ENCODE measurements at regions not wholly inside any gene's neighbourhood (a gene's known extent, or its start where the extent isn't known, plus 50 kb on each side); places are given as distances from the start of the nearest gene placed in this dataset.

- Mint-ChIP-seq H3K4me3 (ENCODE audit: unreplicated experiment) (no peak overlapping the region), H3K27ac (ENCODE audit: unreplicated experiment) (no peak overlapping the region), H3K4me1 (ENCODE audit: low read depth, unreplicated experiment) (peaks cover 12% of the 10 kb centered on the region), H3K9me3 (ENCODE audit: unreplicated experiment) (peaks cover 28% of the 10 kb centered on the region), H3K27me3 (ENCODE audit: insufficient read depth, unreplicated experiment) (no peaks in the 10 kb centered on the region), H3K36me3 (ENCODE audit: insufficient read depth, unreplicated experiment) (no peaks in the 10 kb centered on the region)
- Histone ChIP-seq H3K36me3 (ENCODE audit: control insufficient read depth, insufficient read depth, low read length) (no peaks in the 10 kb centered on the region), H3K27me3 (replicated peaks; ENCODE audit: control insufficient read depth, insufficient read depth, low read length) (no peaks in the 10 kb centered on the region), H3K4me1 (peaks cover 9% of the 10 kb centered on the region; the same call in 1 of the 2 replicates), H3K9me3 (peaks cover 7% of the 10 kb centered on the region; the same call in 1 of the 2 replicates), H3K4me3 (ENCODE audit: low read depth, low read length) (no peak overlapping the region)
- no peak for DNase-seq
- no TSS peak for BruUV-seq (replicated peaks)
- TF ChIP-seq, protein P1, sequence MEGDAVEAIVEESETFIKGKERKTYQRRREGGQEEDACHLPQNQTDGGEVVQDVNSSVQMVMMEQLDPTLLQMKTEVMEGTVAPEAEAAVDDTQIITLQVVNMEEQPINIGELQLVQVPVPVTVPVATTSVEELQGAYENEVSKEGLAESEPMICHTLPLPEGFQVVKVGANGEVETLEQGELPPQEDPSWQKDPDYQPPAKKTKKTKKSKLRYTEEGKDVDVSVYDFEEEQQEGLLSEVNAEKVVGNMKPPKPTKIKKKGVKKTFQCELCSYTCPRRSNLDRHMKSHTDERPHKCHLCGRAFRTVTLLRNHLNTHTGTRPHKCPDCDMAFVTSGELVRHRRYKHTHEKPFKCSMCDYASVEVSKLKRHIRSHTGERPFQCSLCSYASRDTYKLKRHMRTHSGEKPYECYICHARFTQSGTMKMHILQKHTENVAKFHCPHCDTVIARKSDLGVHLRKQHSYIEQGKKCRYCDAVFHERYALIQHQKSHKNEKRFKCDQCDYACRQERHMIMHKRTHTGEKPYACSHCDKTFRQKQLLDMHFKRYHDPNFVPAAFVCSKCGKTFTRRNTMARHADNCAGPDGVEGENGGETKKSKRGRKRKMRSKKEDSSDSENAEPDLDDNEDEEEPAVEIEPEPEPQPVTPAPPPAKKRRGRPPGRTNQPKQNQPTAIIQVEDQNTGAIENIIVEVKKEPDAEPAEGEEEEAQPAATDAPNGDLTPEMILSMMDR (IDR thresholded peaks at IDR 0.05; ENCODE audit: insufficient read depth in 1 of 2, low read depth in 1 of 2, low read length in 1 of 2, severe bottlenecking in 1 of 2, unreplicated experiment in 1 of 2): no peak
- intact Hi-C loops (cut with micrococcal nuclease; ENCODE audit: unreplicated experiment): no loop called here
- ChIA-PET CTCF (no interaction called here), POLR2A (no interaction called here)
Observed at GRCh38 chr3:30098243-30098642, 508.2 kb upstream of the TGFBR2 start.

DNA sequence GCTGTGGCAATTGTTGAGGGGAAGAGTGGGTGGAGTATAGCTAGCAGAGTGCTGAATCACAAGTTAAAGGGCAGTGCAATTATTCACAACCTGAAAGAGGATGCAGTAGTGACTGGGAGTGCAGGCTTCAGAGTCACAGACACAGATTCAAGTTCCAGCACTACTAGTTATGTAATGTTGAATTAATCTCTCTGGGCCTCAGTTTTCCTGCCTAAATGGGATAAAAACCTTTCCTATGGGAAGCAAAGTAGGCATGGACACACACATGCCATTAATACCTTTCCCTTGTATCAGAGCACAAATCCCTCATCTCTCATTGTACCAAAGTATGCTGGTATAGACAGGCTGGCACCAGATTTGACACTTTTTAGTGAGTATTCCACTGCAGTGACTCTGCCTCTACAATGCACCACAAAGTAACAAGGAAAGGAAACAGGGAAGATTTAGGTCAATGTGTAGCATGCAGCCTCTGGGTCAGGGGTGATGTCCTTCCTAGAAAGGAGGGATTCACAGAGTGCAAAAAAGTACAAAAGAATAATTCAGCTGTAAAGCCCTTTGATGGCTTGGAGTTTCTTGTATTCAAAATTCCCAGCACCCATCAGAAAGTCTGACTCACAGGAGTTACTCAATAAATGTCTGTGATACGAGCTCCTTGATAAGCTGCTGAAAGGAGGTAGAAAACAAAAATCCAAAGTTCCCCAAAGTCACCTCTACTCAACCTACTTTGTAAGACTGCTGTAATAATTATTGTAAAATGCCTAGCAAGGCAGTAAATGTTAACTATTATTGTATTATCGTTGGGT lies 507.5 kb upstream of the TGFBR2 start:
- Histone ChIP-seq H3K36me3 (ENCODE audit: control insufficient read depth, insufficient read depth, low read length) (no peaks in the 10 kb centered on the region), H3K4me1 (peaks cover 9% of the 10 kb centered on the region; the same call in 1 of the 2 replicates), H3K9me3 (peaks cover 7% of the 10 kb centered on the region; the same call in 1 of the 2 replicates), H3K27me3 (replicated peaks; ENCODE audit: control insufficient read depth, insufficient read depth, low read length) (no peaks in the 10 kb centered on the region), H3K4me3 (ENCODE audit: low read depth, low read length) (no peak overlapping the region)
- no peak for DNase-seq
- CTCF ChIA-PET: no interaction called here
- peaks cover 12% of the 10 kb centered on the region for H3K4me1 Mint-ChIP-seq (ENCODE audit: low read depth, unreplicated experiment)
- no peaks in the 10 kb centered on the region for H3K27me3 Mint-ChIP-seq (ENCODE audit: insufficient read depth, unreplicated experiment)
- H3K27ac Mint-ChIP-seq (ENCODE audit: unreplicated experiment): no peak overlapping the region
- TF ChIP-seq, protein P1 (IDR thresholded peaks at IDR 0.05; ENCODE audit: insufficient read depth in 1 of 2, low read depth in 1 of 2, low read length in 1 of 2, severe bottlenecking in 1 of 2, unreplicated experiment in 1 of 2): no peak
- H3K36me3 Mint-ChIP-seq (ENCODE audit: insufficient read depth, unreplicated experiment): no peaks in the 10 kb centered on the region
- peaks cover 34% of the 10 kb centered on the region for H3K9me3 Mint-ChIP-seq (ENCODE audit: unreplicated experiment)
- no TSS peak for BruUV-seq (replicated peaks)
- intact Hi-C loops (cut with micrococcal nuclease; ENCODE audit: unreplicated experiment): no loop called here
- POLR2A ChIA-PET: no interaction called here
- no peak overlapping the region for H3K4me3 Mint-ChIP-seq (ENCODE audit: unreplicated experiment)

GRCh38 chr3:30102356-30102755 lies 504.0 kb upstream of the TGFBR2 start:
- Mint-ChIP-seq H3K36me3 (ENCODE audit: insufficient read depth, unreplicated experiment) (no peaks in the 10 kb centered on the region), H3K27me3 (ENCODE audit: insufficient read depth, unreplicated experiment) (no peaks in the 10 kb centered on the region), H3K27ac (ENCODE audit: unreplicated experiment) (no peak overlapping the region), H3K9me3 (ENCODE audit: unreplicated experiment) (peaks cover 40% of the 10 kb centered on the region), H3K4me3 (ENCODE audit: unreplicated experiment) (no peak overlapping the region), H3K4me1 (ENCODE audit: low read depth, unreplicated experiment) (peaks cover 12% of the 10 kb centered on the region)
- POLR2A ChIA-PET: no interaction called here
- Histone ChIP-seq H3K36me3 (ENCODE audit: control insufficient read depth, insufficient read depth, low read length) (no peaks in the 10 kb centered on the region), H3K27me3 (replicated peaks; ENCODE audit: control insufficient read depth, insufficient read depth, low read length) (no peaks in the 10 kb centered on the region), H3K4me3 (ENCODE audit: low read depth, low read length) (no peak overlapping the region), H3K4me1 (peaks cover 9% of the 10 kb centered on the region; the same call in 1 of the 2 replicates), H3K9me3 (peaks cover 4% of the 10 kb centered on the region; the same call in 1 of the 2 replicates)
- TF ChIP-seq, protein P1 (IDR thresholded peaks at IDR 0.05; ENCODE audit: insufficient read depth in 1 of 2, low read depth in 1 of 2, low read length in 1 of 2, severe bottlenecking in 1 of 2, unreplicated experiment in 1 of 2): no peak
- BruUV-seq (replicated peaks): no TSS peak
- DNase-seq: no peak
- CTCF ChIA-PET: no interaction called here
- intact Hi-C loops (cut with micrococcal nuclease; ENCODE audit: unreplicated experiment): no loop called here

Data from Caco-2 (cell line).